GM23248 (cell line): ENCODE measurements at regions not wholly inside any gene's neighbourhood (a gene's known extent, or its start where the extent isn't known, plus 50 kb on each side); places are given as distances from the start of the nearest gene placed in this dataset.
"Not testable (repeated sequence)": the region's sequence is repeated elsewhere in the genome, so short reads cannot be mapped to it uniquely, and the experiment has no call there.

Experiments
- EZH2 ChIP-seq: fragments of 200-600 bp; sonication (generic); IDR thresholded peaks from 2 replicates; pipeline ENCODE4 v1.6.1; 2018; ENCODE audit warnings: antibody characterized with exemption, mild to moderate bottlenecking; ENCODE audit not compliant: insufficient read depth, poor library complexity, severe bottlenecking
- EZH2phosphoT487 ChIP-seq: fragments of 200-600 bp; sonication (generic); IDR thresholded peaks from 2 replicates; pipeline ENCODE4 v1.6.1; 2018; ENCODE audit warnings: antibody characterized with exemption, moderate library complexity, mild to moderate bottlenecking, low read depth; ENCODE audit not compliant: insufficient read depth

GRCh38 chr7:9726811-9727210 lies 1246.9 kb upstream of the PHF14 start:
- not testable (repeated sequence) for TF ChIP-seq EZH2phosphoT487, EZH2
